Loucy (cell line): ENCODE measurements at regions not wholly inside any gene's neighbourhood (a gene's known extent, or its start where the extent isn't known, plus 50 kb on each side); places are given as distances from the start of the nearest gene placed in this dataset.

ENCODE experiments used
- H2AFZ ChIP-seq: fragments of 200-600 bp; sonication (generic); 2 replicates; pipeline ENCODE4 v1.6.0; 2016; ENCODE audit warnings: antibody characterized with exemption, mild to moderate bottlenecking, low read length, moderate library complexity
- H3F3A ChIP-seq: fragments of 200-600 bp; 2 replicates; pipeline ENCODE4 v1.6.0; 2016; ENCODE audit warnings: antibody characterized with exemption, low read depth, mild to moderate bottlenecking
- H3K27me3 ChIP-seq: fragments of 200-600 bp; sonication (generic); 2 replicates; pipeline ENCODE4 v1.6.1; 2014; ENCODE audit warnings: low read length, mild to moderate bottlenecking; ENCODE audit not compliant: insufficient read depth, poor library complexity, severe bottlenecking
- H3K36me3 ChIP-seq: fragments of 200-600 bp; sonication (generic); 2 replicates; pipeline ENCODE4 v1.6.1; 2016; ENCODE audit warnings: low read length; ENCODE audit not compliant: insufficient read depth
- H3K4me1 ChIP-seq: fragments of 200-600 bp; sonication (generic); 2 replicates; pipeline ENCODE4 v1.5.1; 2014; ENCODE audit warnings: low read length, mild to moderate bottlenecking; ENCODE audit not compliant: insufficient read depth, poor library complexity, severe bottlenecking
- H3K4me2 ChIP-seq: fragments of 200-600 bp; sonication (generic); 2 replicates; pipeline ENCODE4 v1.6.0; 2014; ENCODE audit warnings: antibody characterized with exemption, low read length, low read depth, mild to moderate bottlenecking; ENCODE audit not compliant: poor library complexity, severe bottlenecking
- H3K4me3 ChIP-seq: fragments of 200-600 bp; sonication (generic); 2 replicates; pipeline ENCODE4 v1.5.1; 2014; ENCODE audit warnings: low read length, mild to moderate bottlenecking, mixed read lengths; ENCODE audit not compliant: poor library complexity, severe bottlenecking
- H3K79me2 ChIP-seq: fragments of 200-600 bp; sonication (generic); 2 replicates; pipeline ENCODE4 v1.6.1; 2014; ENCODE audit warnings: low read length; ENCODE audit not compliant: insufficient read depth
- H3K9ac ChIP-seq: fragments of 200-600 bp; sonication (generic); 2 replicates; pipeline ENCODE4 v1.6.0; 2014; ENCODE audit warnings: mild to moderate bottlenecking, low read depth, low read length, moderate library complexity; ENCODE audit not compliant: poor library complexity, severe bottlenecking
- H3K9me2 ChIP-seq: fragments of 200-600 bp; sonication (generic); replicated peaks from 2 replicates; pipeline ENCODE4 v1.6.1; 2016; ENCODE audit warnings: low read depth, low read length, mixed read lengths
- H3K9me3 ChIP-seq: fragments of 200-600 bp; sonication (generic); 2 replicates; pipeline ENCODE4 v1.6.1; 2014; ENCODE audit warnings: mild to moderate bottlenecking, antibody characterized with exemption, low read length, low read depth; ENCODE audit not compliant: insufficient read depth
- H4K20me1 ChIP-seq: fragments of 200-600 bp; sonication (generic); 2 replicates; pipeline ENCODE4 v1.6.0; 2014; ENCODE audit warnings: antibody characterized with exemption, low read length, mild to moderate bottlenecking; ENCODE audit not compliant: insufficient read depth, poor library complexity, severe bottlenecking
- CTCF ChIP-seq: fragments of 200-600 bp; sonication (generic); conservative IDR thresholded peaks from 2 replicates; pipeline ENCODE4 v1.5.1; 2014; ENCODE audit warnings: mild to moderate bottlenecking, antibody characterized with exemption, low read length
- EZH2phosphoT487 ChIP-seq: fragments of 200-600 bp; IDR thresholded peaks from 2 replicates; pipeline ENCODE4 v1.6.1; 2018; ENCODE audit warnings: antibody characterized with exemption, mild to moderate bottlenecking, moderate library complexity, borderline replicate concordance

DNA sequence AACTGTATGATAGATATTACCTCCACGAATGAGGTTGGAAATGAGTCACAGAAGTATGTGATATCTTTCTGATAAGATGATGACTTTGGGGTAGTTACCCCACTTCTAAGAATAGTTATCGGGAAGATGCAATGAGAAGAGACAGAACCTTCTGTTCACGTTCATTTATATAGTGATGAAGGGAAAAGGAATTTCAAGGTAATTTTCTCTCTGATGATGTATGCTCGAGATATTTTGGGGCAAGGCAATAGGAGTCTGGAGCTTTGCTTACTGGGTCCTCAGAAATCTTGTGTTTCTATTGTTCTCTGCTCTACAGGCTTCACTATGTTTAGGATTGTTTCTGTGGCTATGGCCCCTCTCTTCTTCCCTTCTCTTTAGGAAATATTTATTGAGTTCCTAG lies 1389.6 kb downstream of the CDH8 start:
- H3K4me1 ChIP-seq = no peaks in the 10 kb centered on the region
- H3K9me2 ChIP-seq = no peaks in the 10 kb centered on the region
- H3K9ac ChIP-seq = no peak overlapping the region
- no peaks in the 10 kb centered on the region for H3F3A ChIP-seq
- no peaks in the 10 kb centered on the region for H4K20me1 ChIP-seq
- H3K79me2 ChIP-seq = no peaks in the 10 kb centered on the region
- peaks cover 3% of the 10 kb centered on the region; the same call in 1 of the 2 replicates for H3K9me3 ChIP-seq
- no peak overlapping the region for H3K4me3 ChIP-seq
- TF ChIP-seq EZH2phosphoT487 = no peak
- TF ChIP-seq CTCF = no peak
- H2AFZ ChIP-seq = no peak overlapping the region
- H3K27me3 ChIP-seq = no peaks in the 10 kb centered on the region
- no peaks in the 10 kb centered on the region for H3K36me3 ChIP-seq
- H3K4me2 ChIP-seq = no peak overlapping the region

GRCh38 chr16:60645541-60645940 lies 1390.7 kb downstream of the CDH8 start:
- no peak for TF ChIP-seq CTCF
- no peak for TF ChIP-seq EZH2phosphoT487
- Histone ChIP-seq H3K9me2 (no peaks in the 10 kb centered on the region), H3K4me1 (no peaks in the 10 kb centered on the region), H3K27me3 (no peaks in the 10 kb centered on the region), H3K4me2 (no peak overlapping the region), H3K36me3 (no peaks in the 10 kb centered on the region), H3F3A (no peaks in the 10 kb centered on the region), H3K9ac (no peak overlapping the region), H2AFZ (no peak overlapping the region), H3K9me3 (peaks cover 3% of the 10 kb centered on the region; the same call in 1 of the 2 replicates), H3K4me3 (no peak overlapping the region), H4K20me1 (no peaks in the 10 kb centered on the region), H3K79me2 (no peaks in the 10 kb centered on the region)

GRCh38 chr16:60642956-60643355 lies 1393.3 kb downstream of the CDH8 start:
- Histone ChIP-seq H3K9me2 (no peaks in the 10 kb centered on the region), H3K79me2 (no peaks in the 10 kb centered on the region), H4K20me1 (no peaks in the 10 kb centered on the region), H3F3A (no peaks in the 10 kb centered on the region), H3K36me3 (no peaks in the 10 kb centered on the region), H2AFZ (no peak overlapping the region), H3K4me1 (no peaks in the 10 kb centered on the region), H3K9me3 (no peaks in the 10 kb centered on the region), H3K9ac (no peak overlapping the region), H3K4me2 (no peak overlapping the region), H3K27me3 (no peaks in the 10 kb centered on the region), H3K4me3 (no peak overlapping the region)
- TF ChIP-seq EZH2phosphoT487 (no peak), CTCF (no peak)
